HEK293T (cell line): ENCODE measurements at regions not wholly inside any gene's neighbourhood (a gene's known extent, or its start where the extent isn't known, plus 50 kb on each side); places are given as distances from the start of the nearest gene placed in this dataset.

ENCODE experiments used
- CTCF ChIA-PET: fragments of 350-600 bp; formaldehyde crosslinking; extraction: SDS; loops from one replicate; lab custom pipeline; 2021; ENCODE audit warnings: antibody characterized with exemption, inconsistent platforms; lab: Yijun Ruan, JAX
- POLR2A ChIA-PET: fragments of 350-600 bp; formaldehyde crosslinking; extraction: SDS; loops from one replicate; lab custom pipeline; 2020; ENCODE audit warnings: antibody characterized with exemption, inconsistent platforms; lab: Yijun Ruan, JAX
- DNase-seq: peaks from one replicate; pipeline ENCODE4 v3.0.0; 2012; ENCODE audit warnings: mixed read lengths; ENCODE audit errors: extremely low spot score
- ARNT ChIP-seq: fragments of 450-650 bp; IDR thresholded peaks from 2 replicates; pipeline ENCODE4 v1.6.1; 2017; ENCODE audit warnings: mild to moderate bottlenecking
- BHLHE40 ChIP-seq: fragments of 450-650 bp; IDR thresholded peaks from 2 replicates; pipeline ENCODE4 v1.6.1; 2016; ENCODE audit warnings: mild to moderate bottlenecking, moderate library complexity, borderline replicate concordance
- CTBP1 ChIP-seq: fragments of 450-650 bp; IDR thresholded peaks from 2 replicates; pipeline ENCODE4 v1.6.1; 2016; ENCODE audit warnings: borderline replicate concordance
- ELF4 ChIP-seq: fragments of 450-650 bp; IDR thresholded peaks from 2 replicates; pipeline ENCODE4 v1.6.1; 2017; ENCODE audit warnings: antibody characterized with exemption
- FOXA1 ChIP-seq: fragments of 450-650 bp; IDR thresholded peaks from 2 replicates; pipeline ENCODE4 v1.6.1; 2016; ENCODE audit warnings: mild to moderate bottlenecking
- FOXK2 ChIP-seq: fragments of 450-650 bp; IDR thresholded peaks from 2 replicates; pipeline ENCODE4 v1.6.1; 2016; ENCODE audit warnings: mild to moderate bottlenecking
- FOXM1 ChIP-seq: fragments of 450-650 bp; IDR thresholded peaks from 2 replicates; pipeline ENCODE4 v1.6.1; 2017; ENCODE audit warnings: mild to moderate bottlenecking, borderline replicate concordance
- HDGF ChIP-seq: fragments of 450-650 bp; IDR thresholded peaks from 2 replicates; pipeline ENCODE4 v1.6.1; 2017; ENCODE audit warnings: antibody characterized with exemption, borderline replicate concordance
- L3MBTL2 ChIP-seq: fragments of 450-650 bp; conservative IDR thresholded peaks from 2 replicates; pipeline ENCODE4 v1.6.1; 2016; ENCODE audit warnings: mild to moderate bottlenecking
- LEF1 ChIP-seq: fragments of 450-650 bp; IDR thresholded peaks from 2 replicates; pipeline ENCODE4 v1.6.1; 2017; ENCODE audit warnings: mild to moderate bottlenecking, borderline replicate concordance
- NFRKB ChIP-seq: fragments of 450-650 bp; IDR thresholded peaks from 2 replicates; pipeline ENCODE4 v1.6.1; 2016; ENCODE audit warnings: mild to moderate bottlenecking, moderate library complexity
- PKNOX1 ChIP-seq: fragments of 450-650 bp; IDR thresholded peaks from 2 replicates; pipeline ENCODE4 v1.6.1; 2016
- SP1 ChIP-seq: fragments of 450-650 bp; IDR thresholded peaks from 2 replicates; pipeline ENCODE4 v1.6.1; 2017
- SUZ12 ChIP-seq: fragments of 450-650 bp; IDR thresholded peaks from 2 replicates; pipeline ENCODE4 v1.6.1; 2016; ENCODE audit warnings: mild to moderate bottlenecking
- TARDBP ChIP-seq: fragments of 450-650 bp; IDR thresholded peaks from 2 replicates; pipeline ENCODE4 v1.6.1; 2016
- ZNF384 ChIP-seq: fragments of 450-650 bp; IDR thresholded peaks from 2 replicates; pipeline ENCODE4 v1.6.1; 2016

GRCh38 chr1:96364576-96364975 is 357.0 kb upstream of the PTBP2 start:
- no peak for DNase-seq
- TF ChIP-seq FOXA1 (no peak), L3MBTL2 (no peak), SUZ12 (no peak), FOXK2 (no peak), HDGF (no peak), ZNF384 (no peak), LEF1 (no peak), ARNT (no peak), SP1 (no peak), FOXM1 (no peak), TARDBP (no peak), PKNOX1 (no peak), NFRKB (no peak), CTBP1 (no peak), ELF4 (no peak), BHLHE40 (no peak)
- ChIA-PET CTCF (no interaction called here), POLR2A (no interaction called here)

GRCh38 chr1:96365076-96365475 is 356.5 kb upstream of the PTBP2 start:
- CTCF ChIA-PET, result no interaction called here
- no peak for DNase-seq
- POLR2A ChIA-PET, result no interaction called here
- TF ChIP-seq BHLHE40, result no peak
- TF ChIP-seq SP1, result no peak
- no peak for TF ChIP-seq ZNF384
- no peak for TF ChIP-seq CTBP1

- no peak for DNase-seq
- TF ChIP-seq NFRKB (no peak), BHLHE40 (no peak), FOXM1 (no peak), TARDBP (no peak), FOXK2 (no peak), LEF1 (no peak), ZNF384 (no peak), HDGF (no peak), ARNT (no peak), ELF4 (no peak), PKNOX1 (no peak), SUZ12 (no peak)
- ChIA-PET CTCF (no interaction called here), POLR2A (no interaction called here)
Observed at GRCh38 chr1:96365596-96366390, 355.8 kb upstream of the PTBP2 start.

GRCh38 chr1:96366516-96366915 is 355.1 kb upstream of the PTBP2 start:
- TF ChIP-seq SUZ12 (no peak), FOXM1 (no peak), BHLHE40 (no peak), FOXA1 (no peak), TARDBP (no peak), PKNOX1 (no peak), HDGF (no peak), CTBP1 (no peak), FOXK2 (no peak), ZNF384 (no peak), ARNT (no peak), NFRKB (no peak), LEF1 (no peak), L3MBTL2 (no peak), ELF4 (no peak), SP1 (no peak)
- CTCF ChIA-PET, result no interaction called here
- no peak for DNase-seq
- POLR2A ChIA-PET, result no interaction called here

GRCh38 chr1:96367791-96368190 is 353.8 kb upstream of the PTBP2 start:
- no peak for DNase-seq
- POLR2A ChIA-PET, result no interaction called here
- CTCF ChIA-PET, result no interaction called here
- TF ChIP-seq SUZ12, result no peak
- TF ChIP-seq FOXM1, result no peak
- no peak for TF ChIP-seq ELF4
- no peak for TF ChIP-seq L3MBTL2
- no peak for TF ChIP-seq LEF1
- no peak for TF ChIP-seq BHLHE40
- no peak for TF ChIP-seq CTBP1
- no peak for TF ChIP-seq FOXK2
- no peak for TF ChIP-seq SP1
- no peak for TF ChIP-seq ARNT
- TF ChIP-seq TARDBP, result no peak
- no peak for TF ChIP-seq FOXA1
- no peak for TF ChIP-seq HDGF
- no peak for TF ChIP-seq PKNOX1
- TF ChIP-seq NFRKB, result no peak
- TF ChIP-seq ZNF384, result no peak

- no peak for TF ChIP-seq CTBP1
- TF ChIP-seq BHLHE40, result no peak
- TF ChIP-seq ZNF384, result no peak
- no peak for TF ChIP-seq FOXM1
- TF ChIP-seq SUZ12, result no peak
- no peak for TF ChIP-seq FOXK2
- no peak for TF ChIP-seq FOXA1
- TF ChIP-seq HDGF, result no peak
- no peak for TF ChIP-seq NFRKB
- no peak for TF ChIP-seq PKNOX1
- TF ChIP-seq SP1, result no peak
- no peak for TF ChIP-seq LEF1
- no peak for TF ChIP-seq ELF4
- TF ChIP-seq L3MBTL2, result no peak
- no peak for TF ChIP-seq TARDBP
- TF ChIP-seq ARNT, result no peak
- DNase-seq, result no peak
- POLR2A ChIA-PET, result no interaction called here
- CTCF ChIA-PET, result no interaction called here
Observed at GRCh38 chr1:96370757-96371156, 350.8 kb upstream of the PTBP2 start.
